HG02981 (cell line): ENCODE measurements at regions not wholly inside any gene's neighbourhood (a gene's known extent, or its start where the extent isn't known, plus 50 kb on each side); places are given as distances from the start of the nearest gene placed in this dataset.
"Not testable (repeated sequence)": the region's sequence is repeated elsewhere in the genome, so short reads cannot be mapped to it uniquely, and the experiment has no call there.

Experiments
- ATAC-seq: cut with Tn5 transposase; IDR thresholded peaks from one replicate; pipeline ENCODE4 v1.9.1; 2021; ENCODE audit warnings: mild to moderate bottlenecking, moderate library complexity; ENCODE audit not compliant: unreplicated experiment

DNA sequence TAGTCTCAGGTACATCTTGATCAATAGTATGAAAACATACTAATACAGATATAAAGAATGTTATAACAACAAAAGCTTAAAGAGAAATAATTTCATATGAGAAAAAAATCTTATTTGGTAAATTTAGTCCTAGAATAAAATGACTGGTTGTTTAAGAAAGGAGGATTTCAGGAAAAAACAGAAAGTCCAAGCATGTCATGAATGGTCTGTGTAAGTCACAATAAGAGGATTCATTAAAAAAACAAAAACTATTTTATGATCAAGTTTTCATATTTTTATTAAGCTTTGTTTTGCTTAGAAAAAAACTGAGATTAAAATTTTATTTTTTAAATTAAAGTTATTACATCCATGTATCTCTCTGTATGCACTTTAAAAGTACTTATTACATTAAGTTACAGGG is 353.9 kb upstream of the SPHKAP start:
- no peak for ATAC-seq

DNA sequence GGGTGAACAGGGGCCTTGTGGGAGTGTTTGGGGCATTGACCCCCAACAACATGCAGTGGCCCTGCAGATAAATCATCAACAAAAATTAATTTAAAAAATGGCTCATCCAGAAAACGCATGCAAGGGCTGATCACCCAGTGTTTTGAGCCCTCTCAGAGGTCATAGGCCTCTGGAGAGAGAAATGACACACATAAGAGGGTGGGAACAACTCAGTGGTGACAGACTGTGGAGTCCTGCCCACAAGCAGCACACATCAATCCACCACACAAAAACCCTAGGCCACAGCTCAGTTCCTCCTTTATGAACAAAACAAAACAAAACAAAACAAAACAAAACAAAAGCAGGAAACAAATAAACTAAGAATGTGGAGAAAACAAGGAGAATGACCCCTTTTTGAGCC is 351.7 kb upstream of the SPHKAP start:
- no peak for ATAC-seq

DNA sequence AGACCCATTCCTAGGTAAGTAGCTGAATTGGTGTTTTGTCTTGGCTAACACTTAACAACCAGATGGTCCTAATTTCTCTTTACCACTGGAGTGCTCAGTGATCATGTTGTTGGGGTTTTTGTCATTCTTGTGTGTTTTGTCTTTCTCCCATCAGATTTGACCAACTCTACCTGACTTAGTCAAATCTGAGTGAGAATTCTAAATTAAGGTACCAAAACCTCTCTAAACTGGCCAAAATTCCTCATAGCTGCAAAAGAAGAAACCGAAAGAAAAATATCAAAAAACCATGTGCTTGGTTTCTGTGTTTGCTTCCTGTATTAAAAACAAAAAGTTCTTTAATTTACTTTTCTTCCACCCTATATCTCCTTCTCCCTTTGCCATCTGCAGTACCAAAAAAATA is 350.7 kb upstream of the SPHKAP start:
- ATAC-seq = no peak

DNA sequence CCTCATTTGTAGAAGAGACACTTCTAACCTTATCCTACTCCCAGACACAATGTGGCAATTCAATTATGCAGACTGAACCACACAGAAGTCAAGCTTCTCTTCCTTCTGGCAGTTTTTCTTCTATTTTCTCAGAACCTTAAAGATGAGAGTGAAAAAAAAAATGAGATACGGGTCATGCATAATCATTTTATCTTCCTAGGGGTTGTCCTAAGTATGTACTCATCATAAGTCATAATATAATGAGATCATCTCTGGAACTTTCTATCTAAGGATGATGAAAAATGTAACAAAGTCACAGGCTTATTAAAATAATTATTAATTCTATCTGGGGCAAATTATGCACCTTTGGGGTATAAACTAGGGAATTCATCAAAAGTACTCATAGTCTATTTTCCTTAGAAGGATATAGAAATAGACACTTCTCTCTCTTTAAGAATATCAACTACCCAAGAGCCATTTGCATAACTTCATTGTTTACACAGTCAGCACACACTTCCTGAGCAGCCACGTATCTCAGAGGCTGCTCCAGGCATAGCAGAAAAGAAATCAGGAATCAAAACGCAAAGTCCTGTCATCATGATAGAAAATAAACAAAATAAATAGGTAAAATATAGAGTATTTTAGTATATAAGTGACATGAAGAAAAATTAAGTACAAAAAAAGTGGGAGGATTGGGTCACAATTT is 345.9 kb upstream of the SPHKAP start:
- ATAC-seq = no peak

DNA sequence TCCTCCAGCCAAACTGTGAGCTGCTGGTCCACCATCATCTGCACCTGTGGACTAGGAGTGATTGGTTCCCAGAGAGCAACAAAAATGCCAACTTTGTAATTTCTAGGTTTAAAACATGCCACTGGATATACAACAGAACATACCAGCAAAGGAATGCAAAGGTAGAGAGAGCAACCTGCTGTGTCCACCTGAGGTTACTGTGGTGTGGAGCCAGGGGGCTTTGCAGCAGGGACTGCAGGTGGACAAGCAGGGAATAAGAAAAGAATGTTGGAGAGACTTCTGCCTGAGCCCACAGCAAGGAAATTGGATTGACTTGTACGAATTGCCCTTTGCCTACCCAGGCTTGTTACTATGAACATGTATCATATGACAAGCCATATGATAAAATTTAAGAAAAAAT is 345.2 kb upstream of the SPHKAP start:
- ATAC-seq = no peak

DNA sequence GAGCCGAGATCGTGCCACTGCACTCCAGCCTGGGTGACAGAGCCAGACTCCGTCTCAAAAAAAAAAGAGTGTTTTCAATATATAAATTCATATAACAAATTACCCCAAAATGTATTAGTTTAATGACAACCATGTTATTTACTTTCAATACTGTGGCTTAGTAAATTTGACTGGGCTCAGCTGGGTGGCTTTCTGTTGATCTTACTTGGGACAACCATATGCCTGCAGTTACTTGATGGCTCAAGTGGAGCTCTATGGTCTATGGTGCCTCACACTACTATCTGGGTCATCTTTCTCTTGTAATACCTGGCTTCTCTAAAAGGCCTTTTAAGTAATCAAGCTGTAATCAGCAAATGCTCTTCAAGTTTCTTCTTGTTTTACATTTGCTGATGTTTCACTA is 341.5 kb upstream of the SPHKAP start:
- no peak for ATAC-seq

DNA sequence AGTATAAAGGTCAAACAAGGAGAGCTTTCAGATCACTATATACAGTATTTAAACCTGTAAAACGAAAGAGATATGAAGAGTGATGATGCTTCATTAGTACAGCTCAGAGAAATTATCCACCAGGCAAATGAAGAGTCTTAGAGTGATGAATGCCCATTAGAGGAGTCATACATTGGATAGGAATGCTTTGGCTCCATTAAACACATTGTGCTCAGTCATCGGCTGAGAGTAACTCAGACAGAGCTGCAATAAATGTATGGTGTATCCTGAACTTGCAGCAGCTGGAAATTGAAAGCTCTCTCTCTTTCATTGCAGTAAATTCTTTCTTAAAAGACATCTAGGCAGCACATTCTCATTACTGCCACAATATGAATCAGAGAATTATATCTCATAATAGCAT is 340.8 kb upstream of the SPHKAP start:
- ATAC-seq = no peak

DNA sequence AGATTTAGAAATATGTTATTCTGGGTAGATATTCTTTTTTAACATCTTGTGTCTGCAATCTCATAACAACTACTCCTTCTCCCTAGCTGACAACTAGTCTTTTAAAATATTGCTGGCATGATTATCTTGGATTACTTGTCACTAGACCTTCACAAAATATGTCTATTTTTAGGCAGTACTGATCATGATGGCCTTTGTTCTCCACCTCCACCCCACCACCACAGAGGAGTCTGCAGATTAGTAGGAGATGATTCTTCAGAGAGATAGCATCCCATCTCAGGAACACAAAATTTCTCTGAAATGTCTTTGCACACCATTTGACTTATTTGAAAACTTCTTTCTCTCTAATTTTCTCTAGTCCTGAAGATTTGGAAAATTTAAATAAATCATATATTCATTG is 338.1 kb upstream of the SPHKAP start:
- ATAC-seq = no peak

DNA sequence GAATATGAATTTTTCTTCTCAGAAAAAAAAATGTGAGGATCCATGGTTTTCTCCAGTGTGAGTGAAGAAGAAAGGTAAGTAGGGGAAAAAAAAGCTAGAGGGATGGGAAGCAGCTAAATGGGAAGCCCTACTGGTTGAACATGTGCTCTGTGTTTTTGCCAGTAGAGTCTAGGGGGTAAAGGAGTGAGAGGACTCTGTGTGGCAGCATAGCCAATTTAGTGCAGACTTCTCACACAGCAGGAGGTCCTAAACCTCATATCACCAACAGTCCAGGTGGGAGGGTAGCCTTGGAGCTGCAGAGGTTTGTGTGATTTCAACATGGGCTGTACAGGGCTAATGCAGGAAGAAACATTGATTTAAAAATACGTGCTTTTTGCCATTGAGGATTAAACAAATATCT is 334.5 kb upstream of the SPHKAP start:
- ATAC-seq = no peak

DNA sequence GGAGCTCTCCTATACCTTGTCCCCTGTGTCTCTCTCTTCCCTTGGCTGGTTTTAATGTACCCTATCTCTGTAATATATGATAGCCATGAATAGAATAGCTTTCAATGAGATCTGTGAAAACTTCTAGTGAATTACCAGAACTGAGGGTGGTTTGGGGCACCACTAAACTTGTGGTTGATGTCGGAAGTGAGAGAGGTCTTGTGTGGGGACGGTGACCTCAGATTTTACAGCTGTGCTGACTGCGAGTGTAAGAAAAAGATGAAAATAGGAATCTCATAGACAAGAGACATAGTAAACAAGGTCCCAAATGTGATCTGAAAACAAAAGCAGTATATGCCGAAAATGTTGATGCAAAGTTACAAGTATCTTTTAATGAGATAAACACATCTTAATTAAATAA is 332.0 kb upstream of the SPHKAP start:
- ATAC-seq = not testable (repeated sequence)

DNA sequence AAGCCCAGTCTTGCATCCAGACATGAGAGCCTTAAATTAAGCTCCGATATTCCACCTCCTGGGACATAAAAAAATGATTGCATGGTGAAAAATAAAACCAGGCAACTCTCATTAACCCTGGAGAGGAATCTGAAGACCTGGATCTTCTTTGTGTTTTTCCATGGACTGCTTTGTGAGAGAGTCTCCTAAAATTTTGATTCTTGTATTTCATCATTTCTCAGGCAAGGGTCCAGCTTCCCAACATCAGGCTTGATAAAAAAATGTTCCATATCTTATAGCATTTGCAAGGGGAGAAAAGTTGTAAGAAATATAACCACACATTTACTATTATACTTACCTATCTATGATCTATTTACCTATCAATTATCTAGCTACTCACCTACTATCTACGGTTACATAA is 327.5 kb upstream of the SPHKAP start:
- no peak for ATAC-seq

DNA sequence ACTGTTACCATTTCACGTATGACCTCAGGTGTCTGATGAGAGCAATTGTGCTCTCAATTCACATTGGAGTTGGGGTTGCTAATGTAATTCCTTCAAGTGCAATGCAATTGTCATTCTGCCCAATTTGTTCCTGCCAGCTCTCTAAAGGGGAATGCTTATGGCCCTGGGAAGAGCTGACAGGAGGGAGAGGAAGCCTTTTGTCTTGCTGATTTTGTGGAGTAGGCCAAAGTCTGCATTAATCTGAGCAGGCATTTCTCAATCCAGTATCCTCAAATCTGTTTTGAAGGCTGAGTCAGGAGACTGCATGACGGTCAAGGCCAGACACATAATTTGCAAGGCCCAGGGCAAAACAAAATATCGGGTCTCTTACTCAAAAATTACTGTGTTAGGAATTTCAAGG is 326.4 kb upstream of the SPHKAP start:
- no peak for ATAC-seq

DNA sequence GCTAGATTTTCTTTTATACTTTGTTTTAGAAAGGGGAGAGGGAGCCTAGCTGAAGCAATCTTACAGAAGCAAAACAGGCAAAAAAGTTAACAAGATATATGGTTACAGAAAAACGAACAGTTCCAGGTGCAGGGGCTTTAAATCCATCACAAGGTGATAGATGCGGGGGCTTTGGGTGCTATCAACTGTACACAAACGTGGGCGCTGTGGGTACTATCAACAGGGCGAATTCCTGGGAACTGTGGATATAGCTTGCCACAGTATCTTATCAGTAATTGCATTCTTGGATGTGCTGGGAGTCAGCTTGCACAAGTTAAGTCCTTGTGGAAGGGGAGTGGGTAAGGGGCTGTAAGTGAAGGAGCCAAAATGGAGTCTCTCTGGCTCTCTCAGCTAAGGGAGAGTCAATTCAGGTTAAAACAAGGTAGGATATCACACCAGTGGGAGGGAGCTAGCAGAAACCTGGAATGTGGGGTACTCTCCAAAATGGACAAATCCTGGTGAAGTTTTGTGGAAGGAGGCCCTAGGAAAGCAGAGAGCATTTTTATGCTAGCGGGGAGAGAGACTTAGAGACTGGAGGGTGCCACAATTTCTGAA is 325.8 kb upstream of the SPHKAP start:
- no peak for ATAC-seq

DNA sequence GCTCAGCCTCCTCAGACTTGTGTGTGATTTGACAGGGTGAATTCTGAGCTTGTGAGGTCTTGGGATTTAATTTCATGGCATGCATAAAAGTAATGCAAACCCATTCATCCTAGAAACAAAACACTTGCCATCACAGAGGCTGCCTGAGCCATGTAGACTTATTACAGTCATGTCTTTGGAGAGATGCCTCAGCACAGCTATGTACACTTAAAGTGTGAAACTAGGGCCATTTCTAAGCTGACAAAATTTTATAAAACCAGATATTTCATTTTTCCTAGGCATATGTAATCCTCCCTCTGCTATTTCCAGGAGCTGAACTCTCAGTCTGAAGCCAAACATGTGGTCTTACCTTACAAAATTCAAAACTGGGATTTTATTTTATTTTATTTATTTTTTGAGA is 322.2 kb upstream of the SPHKAP start:
- no peak for ATAC-seq

DNA sequence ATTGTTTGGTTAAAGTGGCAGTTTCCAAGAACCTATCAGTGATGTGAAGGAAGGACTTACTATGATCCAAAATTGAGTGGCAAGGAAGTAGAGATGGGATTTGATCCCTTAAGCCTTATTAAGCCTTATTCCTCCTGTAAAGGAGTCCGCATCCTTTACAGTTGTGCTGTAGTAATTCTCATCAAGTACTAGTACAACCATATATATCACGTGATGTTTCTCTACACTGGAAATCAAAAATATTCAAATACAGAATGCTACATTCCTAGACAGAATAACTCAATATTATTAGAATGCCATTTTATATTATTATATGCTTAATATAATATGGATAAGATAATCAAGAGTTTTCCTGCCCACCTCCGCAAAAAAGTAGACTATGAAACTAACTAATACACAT is 312.4 kb upstream of the SPHKAP start:
- ATAC-seq = no peak

DNA sequence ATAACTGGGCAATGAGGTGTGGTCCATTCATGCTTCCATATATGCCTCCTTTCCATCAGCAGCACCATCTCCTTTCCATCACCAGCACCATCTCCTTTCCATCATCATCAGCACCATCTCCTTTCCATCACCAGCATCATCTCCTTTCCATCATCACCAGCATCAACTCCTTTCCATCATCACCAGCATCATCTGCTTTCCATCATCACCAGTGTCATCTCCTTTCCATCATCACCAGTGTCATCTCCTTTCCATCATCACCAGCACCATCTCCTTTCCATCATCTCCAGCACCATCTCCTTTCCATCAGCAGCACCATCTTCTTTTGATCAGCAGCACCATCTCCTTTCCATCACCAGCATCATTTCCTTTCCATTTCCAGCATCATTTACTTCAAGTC is 297.5 kb upstream of the SPHKAP start:
- ATAC-seq = no peak

DNA sequence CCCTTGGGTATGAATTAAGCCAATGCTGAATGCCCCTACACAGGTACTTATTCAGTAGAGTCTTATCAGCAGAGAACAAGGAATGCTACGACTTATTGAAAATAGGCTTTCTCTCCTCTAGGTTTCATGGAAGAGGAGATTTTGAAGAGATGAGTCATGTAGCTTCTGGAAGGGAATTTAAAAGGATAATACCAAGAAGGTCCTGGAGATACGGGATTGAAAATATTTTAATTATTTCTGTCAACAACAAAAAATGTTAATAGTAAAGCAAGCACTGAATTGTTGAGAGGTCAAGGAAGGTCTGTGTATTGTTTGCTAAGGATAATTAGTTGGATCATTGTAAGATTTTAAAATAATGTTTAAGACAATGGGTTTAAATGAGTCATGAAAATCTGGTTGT is 293.0 kb upstream of the SPHKAP start:
- no peak for ATAC-seq

DNA sequence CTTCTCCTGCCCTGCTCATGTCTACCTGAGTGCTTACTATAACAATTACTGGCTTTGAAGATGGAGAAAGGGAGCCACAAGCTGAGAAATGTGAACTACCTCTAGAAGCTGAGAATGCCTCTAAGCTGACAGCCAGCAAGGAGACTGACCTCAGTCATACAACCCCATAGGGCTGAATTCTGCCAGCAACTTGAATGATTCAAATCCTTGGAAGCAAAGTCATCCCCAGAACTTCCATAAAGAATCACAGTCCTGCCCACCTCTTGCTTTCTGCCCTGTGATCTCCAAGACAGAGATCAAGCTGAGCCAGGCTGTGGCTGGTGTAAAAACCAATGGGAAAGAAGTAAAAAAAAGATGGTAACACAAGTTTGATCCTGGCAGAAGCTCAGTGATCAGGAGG is 288.2 kb upstream of the SPHKAP start:
- no peak for ATAC-seq

DNA sequence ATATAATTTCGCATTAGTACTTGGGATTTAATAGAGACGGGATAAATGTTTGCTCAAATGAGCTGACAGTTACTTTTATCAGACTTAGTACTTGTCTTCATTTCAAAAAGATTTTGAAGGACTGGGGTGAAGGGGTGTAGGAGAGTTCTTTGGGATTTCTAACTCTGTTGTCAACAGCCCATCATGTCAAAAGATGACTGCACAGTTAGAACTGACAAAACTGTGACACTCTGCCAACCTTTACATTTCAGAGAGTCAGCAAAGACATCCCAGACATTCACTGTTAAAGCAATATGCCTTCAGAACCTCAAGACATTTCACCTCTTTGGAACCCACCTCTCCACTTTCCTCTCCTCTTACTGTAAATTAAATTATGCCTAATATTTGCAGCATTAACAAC is 285.4 kb upstream of the SPHKAP start:
- no peak for ATAC-seq

DNA sequence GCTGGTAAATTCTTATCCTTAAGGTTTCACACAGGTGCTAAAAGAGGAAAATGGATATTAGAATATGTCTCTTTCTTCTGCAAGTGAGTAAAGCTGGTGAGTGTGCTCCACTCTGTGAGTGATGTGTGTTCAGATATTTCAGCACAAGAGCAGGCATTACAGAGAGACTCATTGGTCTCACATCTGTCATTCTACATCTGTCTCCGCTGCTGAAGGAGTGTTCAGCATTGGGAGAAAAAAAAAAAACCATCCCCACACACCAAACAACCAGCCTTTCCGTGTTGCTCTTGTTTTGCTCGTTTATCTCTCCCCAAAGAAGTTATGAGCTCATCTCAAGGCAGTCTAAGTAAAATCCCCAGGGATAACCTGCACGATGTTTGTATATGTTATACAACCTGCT is 283.9 kb upstream of the SPHKAP start:
- ATAC-seq = no peak

DNA sequence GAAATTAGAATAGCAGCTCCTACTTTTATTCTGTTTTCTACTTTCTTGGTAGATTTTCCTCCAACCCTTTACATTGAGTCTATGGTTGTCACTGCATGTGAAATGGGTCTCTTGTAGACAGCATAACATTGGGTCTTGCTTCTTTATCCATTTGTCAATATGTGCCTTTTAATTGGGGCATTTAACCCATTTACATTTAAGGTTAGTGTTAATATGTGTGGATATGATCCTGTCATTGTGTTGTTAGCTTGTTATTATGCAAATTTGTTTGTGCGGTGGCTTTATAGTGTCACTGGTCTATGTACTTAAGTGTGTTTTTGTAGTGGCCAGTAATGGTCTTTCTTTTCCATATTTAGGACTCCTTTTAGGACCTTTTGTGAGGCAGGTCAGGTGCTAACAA is 276.9 kb upstream of the SPHKAP start:
- ATAC-seq = no peak

DNA sequence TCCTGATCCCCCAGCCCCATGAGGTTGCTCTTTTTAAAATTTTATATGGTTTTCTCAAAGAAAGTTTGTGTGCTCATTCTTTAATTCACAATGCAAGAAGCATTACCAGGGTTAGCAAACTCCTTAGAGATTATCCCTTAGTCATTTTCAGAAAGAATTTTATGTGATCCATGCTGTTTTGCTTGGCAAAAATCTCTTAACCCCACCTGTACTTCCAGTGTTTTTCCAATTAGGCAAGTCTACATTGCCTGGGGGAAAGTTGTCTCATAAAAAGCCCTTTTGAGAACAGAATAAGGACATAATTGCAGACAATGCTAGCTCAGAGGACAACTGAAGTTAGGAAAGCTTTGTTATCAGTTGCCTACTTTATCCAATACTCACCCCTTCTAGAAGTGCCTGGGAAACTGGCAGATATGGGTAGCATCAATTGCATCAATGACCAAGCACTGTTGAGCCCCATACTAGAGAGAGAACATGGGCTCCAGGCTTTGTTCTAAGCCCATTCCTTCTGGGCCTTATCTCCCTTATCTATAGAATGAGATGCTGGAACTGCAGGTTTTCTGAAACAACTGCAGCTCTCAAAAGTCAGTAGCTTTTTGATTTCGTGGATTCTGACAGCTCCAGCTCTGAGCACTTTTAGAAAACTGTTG is 265.9 kb upstream of the SPHKAP start:
- no peak for ATAC-seq

DNA sequence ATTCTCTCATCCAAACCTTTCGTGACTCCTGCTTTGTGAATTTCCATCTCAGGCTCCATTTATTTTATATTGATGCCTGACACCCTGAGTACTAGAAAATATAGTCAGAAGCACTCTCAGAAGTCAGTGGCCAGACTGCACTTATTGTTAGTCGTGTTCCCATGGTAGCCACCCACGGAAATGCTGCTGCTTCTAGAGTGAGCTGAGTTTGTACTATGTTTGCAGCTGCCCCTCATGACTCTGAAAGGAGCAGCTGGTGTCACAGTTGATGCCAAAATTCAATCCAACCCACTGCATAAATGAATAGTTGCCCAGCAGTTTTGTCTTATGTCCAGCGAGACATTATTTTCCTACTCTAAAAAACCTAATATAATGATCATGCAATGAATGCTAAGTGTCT is 265.2 kb upstream of the SPHKAP start:
- ATAC-seq = no peak
